GM18868 (cell line): ENCODE measurements at regions not wholly inside any gene's neighbourhood (a gene's known extent, or its start where the extent isn't known, plus 50 kb on each side); places are given as distances from the start of the nearest gene placed in this dataset.

Experiments used
- ATAC-seq: cut with Tn5 transposase; IDR thresholded peaks from one replicate; pipeline ENCODE4 v1.9.1; 2021; ENCODE audit warnings: mild to moderate bottlenecking, moderate library complexity; ENCODE audit not compliant: unreplicated experiment

DNA sequence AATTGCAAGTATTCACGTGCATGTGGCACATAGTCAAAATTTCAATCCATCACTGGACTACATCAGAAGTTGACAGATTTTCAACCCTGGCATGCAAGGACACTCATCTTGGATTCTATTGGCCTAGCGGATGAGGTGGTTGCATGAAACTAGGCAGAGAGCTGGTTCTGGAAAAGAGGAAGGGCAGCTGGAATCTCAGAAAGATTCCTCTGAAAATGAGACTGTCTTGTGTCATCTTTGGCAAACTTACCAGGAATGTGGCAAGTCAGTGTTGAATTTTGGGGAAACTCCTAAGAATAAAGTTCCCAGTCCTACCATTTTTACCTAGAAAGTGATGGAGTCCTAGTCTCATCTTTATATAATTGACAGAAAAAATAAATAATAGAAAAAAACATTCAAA, 384.3 kb upstream of the NR2F2 start:
- ATAC-seq = no peak

DNA sequence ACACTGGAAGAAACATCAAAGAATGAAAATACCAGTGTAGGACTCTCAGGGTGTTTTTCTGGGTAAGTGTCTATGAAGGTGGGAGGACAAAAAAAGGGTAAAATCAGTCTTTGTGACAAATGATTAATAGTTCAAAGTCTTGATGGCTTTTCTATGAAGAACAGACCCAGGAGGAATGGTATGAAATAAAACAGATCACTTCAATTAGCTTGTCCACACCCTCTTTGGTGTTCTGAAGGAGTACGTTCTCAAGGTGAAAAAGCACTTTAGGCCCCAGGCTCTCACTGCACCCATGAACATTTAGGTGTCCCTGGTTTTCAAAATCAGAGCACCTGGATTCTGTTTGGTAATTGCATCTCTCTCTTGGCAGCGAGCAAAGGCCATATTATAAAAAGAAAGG, 383.6 kb upstream of the NR2F2 start:
- ATAC-seq = no peak

DNA sequence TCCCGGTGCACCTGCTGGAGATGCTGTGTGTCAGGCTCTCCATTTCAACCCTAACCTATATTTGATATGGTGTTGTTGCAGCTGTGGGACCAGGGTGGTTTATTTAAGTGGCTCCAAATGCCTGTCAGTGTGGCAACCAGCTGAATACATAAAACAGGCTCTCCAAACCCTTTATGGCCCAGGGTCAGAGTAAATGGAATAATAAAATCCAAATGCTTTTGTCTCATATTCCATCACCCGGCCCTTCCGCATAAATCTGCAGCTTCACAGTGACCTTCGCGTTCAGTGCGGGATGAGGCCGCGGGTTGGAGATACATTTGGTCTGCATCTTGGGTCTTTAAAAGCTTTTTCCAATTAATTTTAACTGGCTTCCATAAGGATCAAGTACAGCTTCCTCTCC, 382.1 kb upstream of the NR2F2 start:
- ATAC-seq = no peak

DNA sequence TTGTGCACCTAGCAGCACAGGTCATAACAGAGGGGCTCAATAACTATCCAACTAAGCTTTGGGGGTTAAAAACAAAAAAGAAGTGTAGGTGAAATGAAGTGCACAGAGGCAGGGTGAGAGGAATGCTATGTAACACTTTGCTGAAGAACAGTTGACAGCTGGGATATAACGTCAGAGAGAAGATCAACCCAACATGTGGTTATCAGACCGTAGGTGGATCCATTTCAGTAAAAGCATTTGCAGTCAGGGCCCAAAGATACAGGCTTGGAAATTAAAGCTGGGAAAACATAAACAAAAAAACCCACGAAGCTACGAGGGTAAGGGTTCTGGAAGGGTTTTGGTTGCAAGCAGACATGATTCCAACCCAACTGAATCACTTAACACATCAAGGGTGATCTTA, 377.5 kb upstream of the NR2F2 start:
- ATAC-seq = no peak

DNA sequence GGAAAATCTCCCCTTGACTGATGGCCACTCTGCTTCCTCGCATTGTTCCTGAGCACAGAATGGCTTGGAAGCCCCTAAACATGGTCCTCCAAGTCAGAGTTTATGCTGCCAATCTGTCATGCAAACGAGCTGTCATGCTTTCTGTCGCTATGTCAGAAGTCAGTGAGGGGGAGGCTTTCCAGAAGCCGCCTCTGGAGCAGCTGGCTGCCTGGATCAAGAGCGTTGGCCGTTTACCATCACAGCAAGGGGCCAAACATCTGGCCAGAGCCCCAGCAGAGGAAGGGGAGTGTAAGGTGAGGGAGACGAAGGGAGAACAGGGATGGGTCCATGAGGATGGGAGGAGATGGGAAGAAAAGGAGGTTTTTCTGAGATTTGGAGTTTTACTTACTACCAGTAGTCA, 372.6 kb upstream of the NR2F2 start:
- ATAC-seq = no peak

DNA sequence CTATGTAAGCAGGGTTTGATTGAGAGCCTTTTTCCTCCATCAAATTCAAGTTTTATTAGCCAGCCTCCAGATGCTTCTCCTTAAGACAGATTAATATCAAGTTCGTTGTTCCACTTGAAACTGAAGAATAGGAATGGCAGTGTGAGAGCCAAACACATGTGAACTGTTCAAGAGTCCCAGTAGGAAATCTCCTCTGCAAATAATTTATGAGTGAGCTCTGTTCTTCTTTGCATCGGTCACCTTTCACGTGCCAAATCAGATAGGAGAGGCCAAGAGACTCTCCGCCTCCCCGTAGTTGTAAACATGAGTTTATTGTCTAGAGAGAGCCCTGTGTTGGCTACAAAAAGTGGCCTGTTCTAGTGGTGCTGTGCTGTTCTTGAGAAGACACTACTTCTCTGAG, 372.1 kb upstream of the NR2F2 start:
- ATAC-seq = no peak

DNA sequence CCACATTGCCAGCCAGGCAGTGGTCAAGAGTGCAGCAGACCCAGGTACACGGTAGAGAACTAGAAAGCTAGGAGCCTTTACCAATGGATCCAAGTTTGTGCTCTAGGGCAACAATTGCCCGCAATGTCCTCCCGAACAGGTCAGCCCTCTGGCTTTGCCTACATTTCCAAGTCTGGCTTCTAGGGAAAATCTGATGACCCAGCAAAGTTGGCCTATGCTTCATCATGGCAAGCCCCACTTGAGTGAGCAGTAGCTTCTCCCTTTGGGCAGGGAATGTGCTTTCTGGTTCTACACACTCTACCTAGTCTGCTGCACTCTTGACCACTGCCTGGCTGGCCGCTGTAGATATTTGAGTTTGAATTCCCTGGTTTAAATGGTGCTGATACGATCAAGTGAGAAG, 361.6 kb upstream of the NR2F2 start:
- no peak for ATAC-seq

DNA sequence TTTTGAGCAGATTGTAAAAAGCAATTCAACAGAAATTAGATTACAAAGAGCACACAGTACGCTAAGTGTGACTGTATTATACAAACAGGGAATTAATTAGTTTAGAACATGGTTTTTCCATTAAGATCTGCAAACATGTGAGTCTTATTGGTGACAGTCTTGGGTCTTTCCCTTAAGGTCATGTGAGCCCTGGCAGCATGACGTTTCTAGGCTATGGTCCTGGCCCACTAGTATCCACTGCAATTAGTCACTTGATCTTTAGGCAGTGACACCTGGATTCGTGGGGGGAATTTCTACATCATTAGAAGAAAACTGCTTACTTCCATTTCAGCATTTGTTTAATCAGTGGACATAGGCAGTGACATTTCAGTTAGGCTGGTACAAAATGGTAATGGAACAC, 360.2 kb upstream of the NR2F2 start:
- ATAC-seq = peak; percentile 14

DNA sequence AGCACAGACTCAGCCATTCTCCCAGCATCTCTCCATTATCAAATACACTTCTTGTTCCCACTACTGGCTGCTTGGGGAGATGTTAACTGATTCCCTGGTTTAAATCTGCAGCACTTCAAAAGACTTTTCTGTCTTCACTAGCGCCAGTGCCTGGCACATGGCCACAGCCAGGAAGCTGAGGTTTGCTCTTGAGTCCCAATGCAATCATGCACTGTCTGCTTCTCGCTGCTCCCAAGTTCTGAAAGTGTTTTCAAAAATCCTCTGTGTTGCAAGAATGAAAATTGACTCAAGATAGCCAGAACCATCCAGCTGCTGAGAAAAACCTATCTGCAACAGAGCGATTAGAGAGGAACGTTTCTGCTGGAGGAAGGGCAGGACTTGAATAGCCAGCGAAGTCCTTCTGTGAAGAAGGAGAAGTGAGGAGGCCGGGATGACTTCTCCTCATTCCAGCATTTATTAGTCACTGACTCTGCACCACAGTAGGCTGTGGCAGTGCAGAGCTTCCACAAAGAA, 358.4 kb upstream of the NR2F2 start:
- ATAC-seq = no peak

DNA sequence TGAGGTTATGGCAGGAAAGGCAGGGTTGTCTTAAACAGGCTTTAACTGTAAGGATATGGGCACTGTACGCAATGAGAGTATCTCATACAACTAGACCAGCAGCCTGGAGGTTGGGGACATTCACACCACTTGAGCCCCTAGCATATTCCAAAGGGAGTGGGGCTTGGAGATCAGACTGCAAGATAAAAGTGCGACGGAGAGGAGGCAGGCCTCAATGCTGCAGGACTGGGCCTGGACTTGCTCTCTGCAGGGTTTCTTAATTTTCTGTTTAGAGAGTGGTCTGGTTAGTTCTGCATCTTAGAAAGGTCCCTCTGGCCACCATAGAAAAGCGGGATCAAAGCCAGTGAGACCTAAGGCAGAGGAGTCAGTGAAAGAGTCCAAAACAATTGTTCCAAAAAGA, 357.7 kb upstream of the NR2F2 start:
- ATAC-seq = no peak

DNA sequence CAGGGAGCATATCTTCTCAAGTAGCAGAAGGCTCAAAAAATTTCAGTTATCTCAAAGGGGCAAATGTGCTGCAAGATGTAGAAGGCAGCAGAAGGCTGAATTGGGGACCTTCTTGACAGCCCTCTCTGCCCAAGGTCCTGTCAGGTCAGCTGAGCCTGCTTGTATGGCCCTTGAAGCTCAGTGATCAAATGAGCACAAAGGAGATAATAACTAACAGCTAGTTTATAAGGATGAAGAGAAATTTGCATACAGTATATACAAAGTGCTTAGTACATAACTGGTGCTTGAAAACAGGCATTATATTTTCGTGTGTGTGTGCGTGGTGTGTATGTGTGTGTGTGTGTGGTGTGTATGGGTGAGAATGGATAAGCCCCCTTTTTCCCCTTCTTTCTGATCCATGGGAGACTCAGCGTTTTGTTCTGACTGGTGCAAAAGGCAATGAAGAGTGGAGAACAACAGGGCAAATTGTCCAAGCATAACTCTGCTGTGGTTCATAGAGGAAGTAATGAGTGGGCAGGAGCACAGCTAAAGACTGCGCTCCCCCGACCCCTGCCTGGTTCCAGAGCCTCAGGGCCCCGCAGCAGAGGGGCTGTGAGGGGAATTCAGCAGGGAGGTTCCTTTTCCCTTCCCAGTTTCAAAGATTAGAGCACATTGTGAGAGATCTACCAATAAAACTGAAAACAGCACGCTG, 356.8 kb upstream of the NR2F2 start:
- peak; percentile 72 for ATAC-seq

DNA sequence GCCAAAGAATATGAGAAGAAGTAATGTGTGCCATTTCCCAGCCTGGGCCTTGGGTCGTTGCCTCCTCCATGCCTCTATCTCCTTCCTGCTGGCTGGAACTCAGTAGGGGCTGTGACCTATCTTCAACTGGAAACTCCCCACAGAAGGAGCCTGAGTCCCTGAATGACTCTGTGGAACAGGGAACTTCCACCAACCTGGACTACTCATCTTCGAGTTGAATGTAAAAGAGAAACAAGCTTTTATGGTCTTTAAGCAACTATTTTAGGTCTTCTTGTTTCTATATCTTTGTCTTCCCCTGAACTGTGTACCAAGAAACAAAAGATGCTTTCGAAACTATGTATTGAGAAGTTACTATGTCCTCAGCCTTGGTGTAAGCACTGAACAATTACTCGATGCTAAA, 355.3 kb upstream of the NR2F2 start:
- ATAC-seq = peak; percentile 58

DNA sequence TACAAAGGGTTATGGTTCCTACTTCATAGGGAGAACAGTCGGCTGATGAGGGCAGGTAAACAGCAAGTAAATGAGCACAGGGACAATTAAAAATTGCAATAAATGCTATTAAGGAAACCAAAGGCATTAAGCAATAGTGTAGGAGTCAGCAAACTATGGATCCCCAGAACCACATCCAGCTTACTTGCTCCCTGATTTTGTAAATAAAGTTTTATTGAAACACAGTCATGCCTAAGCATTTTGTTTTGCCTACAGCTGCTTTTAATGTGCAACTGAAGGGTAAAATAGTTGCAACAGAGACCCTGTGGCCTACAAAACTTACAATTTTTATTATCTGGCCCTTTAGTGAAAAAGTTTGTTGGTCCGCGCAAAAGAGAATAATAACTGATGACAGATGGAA, 351.2 kb upstream of the NR2F2 start:
- no peak for ATAC-seq

DNA sequence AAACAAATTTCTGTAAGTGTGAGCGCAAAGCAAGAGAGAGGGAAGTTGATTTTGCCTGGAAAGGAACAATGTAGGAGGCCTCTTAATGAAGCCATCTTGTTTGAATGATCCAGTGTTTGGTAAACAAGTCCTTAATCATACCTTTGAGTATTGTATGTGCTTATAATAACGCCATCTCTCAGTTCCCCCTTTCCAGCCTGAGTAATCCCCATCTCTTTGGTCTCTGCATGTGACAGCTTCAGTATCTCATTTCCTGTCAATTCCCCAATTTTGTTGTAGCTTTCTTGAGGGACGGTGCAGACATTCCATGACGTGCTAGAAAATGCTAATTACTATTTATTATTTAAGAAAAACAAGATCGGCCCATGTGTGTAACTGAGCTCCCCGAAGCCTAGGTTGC, 349.3 kb upstream of the NR2F2 start:
- ATAC-seq = no peak

DNA sequence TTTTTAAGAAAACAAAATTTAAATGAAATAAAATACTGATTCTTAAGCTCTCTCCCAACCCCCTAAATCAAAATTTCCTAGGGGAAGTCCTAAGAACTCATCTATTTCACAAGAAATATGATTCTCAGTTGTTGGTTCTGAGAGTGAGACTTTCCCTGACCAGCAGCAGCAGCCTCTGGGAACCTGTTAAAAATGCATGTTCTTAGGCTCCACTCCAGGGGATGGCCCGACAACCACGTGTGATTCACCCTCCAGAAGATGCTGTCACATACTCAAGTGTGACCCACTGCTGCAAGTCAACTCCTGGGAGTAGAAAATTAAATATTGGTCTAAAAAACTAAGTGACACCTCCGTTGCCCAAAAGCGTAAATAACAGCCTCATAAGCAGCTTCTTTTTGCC, 343.2 kb upstream of the NR2F2 start:
- peak; percentile 31 for ATAC-seq

DNA sequence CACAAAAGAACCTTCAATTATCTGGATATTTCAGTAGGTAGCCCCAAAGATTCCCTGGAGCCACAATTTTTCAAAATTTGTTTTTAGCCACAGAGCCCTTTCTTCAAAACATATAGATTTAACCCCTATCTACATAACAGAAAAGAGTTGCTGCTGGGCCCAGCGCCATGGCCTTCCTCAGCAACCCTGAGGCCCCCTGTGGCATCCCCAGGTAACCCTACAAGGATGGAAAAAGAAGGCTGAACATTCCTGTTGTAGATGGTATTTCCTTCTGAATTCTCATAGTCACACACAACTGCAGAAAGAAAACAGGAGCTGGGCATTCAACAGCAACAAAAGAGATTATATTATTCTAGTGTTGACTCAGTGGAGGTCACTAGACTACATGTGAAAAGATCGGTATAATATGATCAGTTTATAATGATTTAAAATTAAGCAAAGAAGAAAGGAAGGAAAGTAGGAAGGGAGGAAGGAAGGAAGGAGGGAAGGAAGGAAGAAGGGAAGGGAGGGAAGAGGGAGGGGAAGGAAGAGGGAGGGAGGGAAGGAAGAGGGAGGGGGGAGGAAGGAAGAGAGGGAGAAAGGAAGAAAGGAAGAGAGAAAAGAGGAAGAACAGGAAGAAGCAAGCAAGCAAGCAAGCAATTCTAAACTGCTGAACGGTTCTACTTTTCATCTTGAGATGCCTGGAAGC, 342.5 kb upstream of the NR2F2 start:
- ATAC-seq = no peak

DNA sequence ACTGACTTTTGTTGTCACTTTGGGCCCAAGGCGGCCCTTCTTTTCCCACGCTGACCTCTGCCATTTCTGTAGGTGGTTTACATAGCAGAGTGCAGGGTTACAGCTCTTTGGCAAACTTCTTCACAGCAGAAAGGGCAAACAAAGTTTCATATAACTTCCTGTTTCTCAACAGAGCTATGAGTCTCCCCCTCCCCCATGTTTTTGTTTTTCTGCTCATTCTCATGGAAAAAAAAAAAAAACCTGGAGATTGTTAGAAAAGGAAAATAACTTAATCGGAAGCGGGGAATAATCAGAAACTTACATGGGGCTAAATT, 342.0 kb upstream of the NR2F2 start:
- peak; percentile 34 for ATAC-seq

DNA sequence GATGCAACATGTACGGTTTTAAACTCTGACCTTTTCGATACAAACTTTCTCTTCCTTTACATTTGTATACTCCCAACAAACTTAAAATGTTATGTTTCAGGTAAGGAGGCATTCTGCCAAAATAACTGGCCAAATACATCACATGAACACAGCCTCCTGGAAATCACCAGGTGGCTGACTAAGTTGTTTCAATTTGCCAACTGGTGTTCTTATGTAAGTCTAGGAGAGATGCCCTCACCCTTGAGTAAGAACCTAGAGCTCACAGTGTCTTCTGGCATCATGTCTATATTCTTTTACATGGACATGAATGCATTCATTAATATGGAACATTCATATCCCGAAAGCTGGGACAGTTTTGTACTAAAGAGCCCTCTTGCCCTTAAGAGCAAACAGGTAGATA, 341.1 kb upstream of the NR2F2 start:
- no peak for ATAC-seq

DNA sequence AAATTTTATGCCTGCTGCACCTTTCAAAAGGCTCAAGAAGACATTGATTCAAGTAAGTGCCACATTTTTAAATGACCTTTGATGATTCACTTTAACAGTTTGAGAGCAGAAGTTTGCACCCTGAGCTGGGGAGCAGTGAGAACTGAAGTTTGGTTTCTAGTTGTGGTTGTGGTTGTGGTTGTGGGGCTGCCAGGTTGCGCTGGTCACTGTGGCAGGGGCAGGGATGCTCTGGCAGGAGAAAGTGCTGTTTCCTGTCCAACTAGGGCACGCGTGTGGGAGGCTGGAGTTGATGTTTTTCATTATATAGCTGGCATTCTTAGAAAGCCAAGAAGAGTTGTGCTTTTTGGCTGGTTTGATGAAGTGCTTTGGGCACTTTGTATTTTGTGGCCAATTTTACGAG, 339.7 kb upstream of the NR2F2 start:
- peak; percentile 34 for ATAC-seq

DNA sequence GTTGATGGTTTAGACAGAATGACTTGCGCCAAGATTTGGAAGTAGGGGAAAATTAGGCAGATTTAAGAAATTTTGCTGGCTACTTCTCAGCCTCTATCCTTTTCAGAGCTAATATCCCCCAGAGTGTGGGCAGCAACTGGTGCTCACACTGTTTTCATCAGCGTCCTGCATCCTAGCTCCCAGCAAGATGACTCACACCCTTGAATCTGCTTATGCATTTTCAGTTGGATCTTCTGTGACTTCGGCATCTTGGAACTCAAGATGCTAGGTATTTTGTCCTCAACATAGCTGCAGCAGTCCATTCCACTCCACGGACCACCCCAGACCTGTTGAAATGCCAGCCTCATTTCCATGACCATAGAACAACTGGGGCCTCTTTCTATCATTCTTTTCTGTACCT, 336.1 kb upstream of the NR2F2 start:
- ATAC-seq = no peak

DNA sequence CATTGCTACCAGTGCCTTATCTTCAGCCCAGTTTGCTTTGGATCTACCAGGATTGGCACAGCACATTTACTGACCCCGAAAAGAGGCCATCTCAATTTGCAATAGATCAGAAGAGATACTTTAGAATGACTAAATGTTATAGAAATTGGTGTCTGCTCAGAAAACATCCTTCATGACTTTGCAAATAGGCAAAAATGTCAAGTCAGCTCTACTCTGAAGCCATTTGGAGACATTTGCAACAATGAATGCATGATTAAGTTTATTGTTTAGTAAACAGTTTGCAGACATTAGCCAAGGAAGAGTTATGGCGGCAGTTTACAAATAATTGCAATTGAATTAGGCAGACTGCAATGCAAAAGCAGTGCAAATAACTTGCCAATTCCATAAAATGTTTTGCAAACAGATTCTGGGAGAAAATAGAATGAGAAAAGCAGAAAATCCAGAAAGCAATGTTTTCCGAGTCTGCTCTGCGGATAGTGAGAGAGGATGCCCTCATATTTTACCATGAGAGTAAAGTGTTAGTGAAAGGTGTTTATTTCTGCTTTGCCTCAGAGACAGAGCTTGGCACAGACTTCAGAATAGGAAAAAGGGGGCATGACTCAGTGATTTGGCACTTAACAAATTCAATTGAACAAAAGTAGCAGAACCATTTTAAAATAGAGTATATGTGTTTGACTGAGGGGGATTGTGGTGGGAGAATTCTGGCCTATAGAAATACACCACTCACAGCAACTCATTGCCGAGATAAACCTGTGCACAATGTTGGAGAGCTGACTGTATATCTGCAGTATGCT, 334.9 kb upstream of the NR2F2 start:
- no peak for ATAC-seq

DNA sequence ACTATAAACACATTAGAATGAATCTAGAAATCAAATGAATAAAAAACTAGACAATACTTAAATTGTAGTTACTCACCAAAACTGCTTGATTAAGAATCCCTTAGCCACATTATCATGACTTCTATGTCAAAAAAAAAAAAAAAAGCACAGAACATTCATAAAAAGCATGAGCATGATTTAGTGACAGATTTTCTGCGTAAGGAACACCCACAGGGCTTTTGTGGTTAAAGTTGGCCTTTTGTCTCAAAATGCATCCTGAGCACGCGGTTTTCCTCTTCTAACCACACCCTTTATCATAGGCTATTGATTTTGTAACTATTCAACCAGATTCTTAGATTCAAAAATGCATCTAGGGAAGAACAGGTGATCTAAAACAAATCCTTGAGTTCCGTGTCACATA, 334.0 kb upstream of the NR2F2 start:
- ATAC-seq = no peak
